ENCODE measurements at regions not wholly inside any gene's neighbourhood (a gene's known extent, or its start where the extent isn't known, plus 50 kb on each side); places are given as distances from the start of the nearest gene placed in this dataset.

DNA sequence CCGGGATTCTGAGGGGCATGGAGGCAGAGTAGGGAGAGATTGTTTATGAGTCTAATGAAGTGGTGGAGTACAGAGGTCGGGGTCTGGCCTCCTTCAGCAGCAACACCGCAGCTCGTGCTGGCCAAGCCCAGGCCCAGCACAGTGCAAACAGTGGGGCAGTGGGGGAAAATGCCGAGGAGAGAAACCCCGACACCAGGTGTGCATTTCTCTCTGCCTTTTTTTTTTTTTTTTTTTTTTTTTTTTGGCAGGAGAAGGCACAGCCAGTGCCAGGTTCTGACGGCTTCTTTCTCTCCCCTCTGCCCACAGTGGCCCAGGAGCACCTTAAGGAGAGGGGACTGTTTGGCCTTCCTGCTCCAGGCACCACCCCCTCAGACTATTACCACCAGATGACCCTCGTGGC is 219.3 kb downstream of the GLI2 start:
- no peak for TF ChIP-seq POLR2A (IDR thresholded peaks at IDR 0.05; ENCODE audit: low read depth, low read length)
- TF ChIP-seq TAF1 (IDR thresholded peaks at IDR 0.05; ENCODE audit: low read depth, low read length), result no peak
- no peak for TF ChIP-seq POU2F2 (IDR thresholded peaks at IDR 0.05; ENCODE audit: low read depth, low read length)
- TF ChIP-seq PAX5 (IDR thresholded peaks at IDR 0.05; ENCODE audit: insufficient read depth, low read length, severe bottlenecking), result no peak
- no peak for TF ChIP-seq POLR2AphosphoS5 (IDR thresholded peaks at IDR 0.05; ENCODE audit: low read depth, low read length)
- no peak for TF ChIP-seq SPI1 (IDR thresholded peaks at IDR 0.05; ENCODE audit: low read depth, low read length)
- FAIRE-seq (no peak), DNase-seq (ENCODE audit: insufficient read length, low spot score) (no peak)

GRCh38 chr2:120955427-120955826 is 219.8 kb downstream of the GLI2 start:
- DNase-seq (ENCODE audit: insufficient read length, low spot score), result no peak
- no peak for TF ChIP-seq POU2F2 (IDR thresholded peaks at IDR 0.05; ENCODE audit: low read depth, low read length)
- no peak for TF ChIP-seq SPI1 (IDR thresholded peaks at IDR 0.05; ENCODE audit: low read depth, low read length)
- no peak for TF ChIP-seq POLR2A (IDR thresholded peaks at IDR 0.05; ENCODE audit: low read depth, low read length)
- no peak for TF ChIP-seq PAX5 (IDR thresholded peaks at IDR 0.05; ENCODE audit: insufficient read depth, low read length, severe bottlenecking)
- no peak for TF ChIP-seq TAF1 (IDR thresholded peaks at IDR 0.05; ENCODE audit: low read depth, low read length)
- no peak for TF ChIP-seq POLR2AphosphoS5 (IDR thresholded peaks at IDR 0.05; ENCODE audit: low read depth, low read length)
- no peak for FAIRE-seq

GRCh38 chr2:120956486-120957156 is 221.0 kb downstream of the GLI2 start:
- TF ChIP-seq SPI1 (IDR thresholded peaks at IDR 0.05; ENCODE audit: low read depth, low read length), result no peak
- TF ChIP-seq PAX5 (IDR thresholded peaks at IDR 0.05; ENCODE audit: insufficient read depth, low read length, severe bottlenecking), result no peak
- no peak for TF ChIP-seq POLR2A (IDR thresholded peaks at IDR 0.05; ENCODE audit: low read depth, low read length)
- TF ChIP-seq POLR2AphosphoS5 (IDR thresholded peaks at IDR 0.05; ENCODE audit: low read depth, low read length), result no peak
- no peak for TF ChIP-seq POU2F2 (IDR thresholded peaks at IDR 0.05; ENCODE audit: low read depth, low read length)
- no peak for TF ChIP-seq TAF1 (IDR thresholded peaks at IDR 0.05; ENCODE audit: low read depth, low read length)
- FAIRE-seq (no peak), DNase-seq (ENCODE audit: insufficient read length, low spot score) (no peak)

GRCh38 chr2:120957905-120958304 is 222.2 kb downstream of the GLI2 start:
- TF ChIP-seq PAX5 (IDR thresholded peaks at IDR 0.05; ENCODE audit: insufficient read depth, low read length, severe bottlenecking), result no peak
- TF ChIP-seq TAF1 (IDR thresholded peaks at IDR 0.05; ENCODE audit: low read depth, low read length), result no peak
- TF ChIP-seq POU2F2 (IDR thresholded peaks at IDR 0.05; ENCODE audit: low read depth, low read length), result no peak
- no peak for TF ChIP-seq POLR2AphosphoS5 (IDR thresholded peaks at IDR 0.05; ENCODE audit: low read depth, low read length)
- TF ChIP-seq SPI1 (IDR thresholded peaks at IDR 0.05; ENCODE audit: low read depth, low read length), result no peak
- TF ChIP-seq POLR2A (IDR thresholded peaks at IDR 0.05; ENCODE audit: low read depth, low read length), result no peak
- FAIRE-seq (no peak), DNase-seq (ENCODE audit: insufficient read length, low spot score) (no peak)

DNA sequence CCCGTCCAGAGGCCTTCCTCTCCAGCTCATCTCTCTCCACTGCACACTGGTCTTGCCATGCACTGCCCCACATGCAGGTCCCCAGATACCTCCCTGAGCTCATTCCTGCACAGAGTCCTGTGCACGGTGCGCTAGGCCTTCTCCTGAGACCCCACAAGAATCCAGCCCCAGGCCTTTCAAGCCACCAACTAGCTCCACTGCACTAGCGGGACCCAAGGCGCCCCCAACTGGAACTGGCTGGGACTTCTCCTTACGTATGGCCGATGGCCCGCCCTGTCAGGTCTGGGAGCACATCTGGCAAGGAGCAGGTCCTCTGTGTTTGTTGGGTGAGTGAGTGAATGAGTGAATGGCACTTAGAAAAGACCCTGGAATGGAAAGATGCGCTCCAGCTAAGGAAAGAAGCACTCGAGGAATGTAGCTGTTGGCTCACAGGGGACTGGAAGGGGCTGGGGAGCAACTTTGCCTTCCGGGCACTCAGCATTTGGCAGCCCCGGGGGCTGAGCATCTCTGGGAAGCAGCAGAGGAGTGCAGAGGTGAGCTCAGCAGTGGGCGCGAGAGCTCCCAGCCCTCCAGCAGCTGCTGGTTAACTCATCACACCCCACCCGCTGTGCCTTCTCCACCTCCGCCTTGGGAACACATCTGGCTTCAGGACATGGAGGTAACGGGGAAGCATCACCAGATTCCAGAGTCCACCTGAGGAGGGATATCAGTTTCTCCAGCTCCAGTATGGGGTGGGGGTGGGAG is 223.1 kb downstream of the GLI2 start:
- FAIRE-seq (no peak), DNase-seq (ENCODE audit: insufficient read length, low spot score) (no peak)
- TF ChIP-seq PAX5 (IDR thresholded peaks at IDR 0.05; ENCODE audit: insufficient read depth, low read length, severe bottlenecking) (no peak), TAF1 (IDR thresholded peaks at IDR 0.05; ENCODE audit: low read depth, low read length) (no peak), SPI1 (IDR thresholded peaks at IDR 0.05; ENCODE audit: low read depth, low read length) (no peak), POLR2A (IDR thresholded peaks at IDR 0.05; ENCODE audit: low read depth, low read length) (no peak), POU2F2 (IDR thresholded peaks at IDR 0.05; ENCODE audit: low read depth, low read length) (no peak), POLR2AphosphoS5 (IDR thresholded peaks at IDR 0.05; ENCODE audit: low read depth, low read length) (no peak)

DNA sequence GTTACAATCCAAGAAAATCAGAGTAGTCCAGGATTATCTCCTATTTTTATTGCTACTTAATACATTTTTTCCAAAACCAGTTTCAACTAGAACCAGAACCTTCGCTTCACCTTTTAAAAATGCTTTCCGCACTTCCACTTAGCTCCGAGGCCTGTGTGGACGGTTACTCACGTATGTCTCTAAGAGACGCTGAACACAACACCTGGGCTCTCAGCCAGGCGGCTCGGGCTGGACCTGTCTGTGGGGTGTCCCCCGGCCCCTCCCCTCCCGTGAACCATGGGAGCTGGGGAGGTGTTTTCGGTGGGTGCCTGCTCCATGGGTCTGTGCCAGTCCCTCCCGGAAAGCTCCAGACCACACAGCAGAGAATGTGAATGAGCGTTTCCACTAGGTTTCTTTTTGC is 223.8 kb downstream of the GLI2 start:
- FAIRE-seq, result no peak
- DNase-seq (ENCODE audit: insufficient read length, low spot score), result no peak
- TF ChIP-seq POLR2AphosphoS5 (IDR thresholded peaks at IDR 0.05; ENCODE audit: low read depth, low read length) (no peak), POU2F2 (IDR thresholded peaks at IDR 0.05; ENCODE audit: low read depth, low read length) (no peak), POLR2A (IDR thresholded peaks at IDR 0.05; ENCODE audit: low read depth, low read length) (no peak), SPI1 (IDR thresholded peaks at IDR 0.05; ENCODE audit: low read depth, low read length) (no peak), TAF1 (IDR thresholded peaks at IDR 0.05; ENCODE audit: low read depth, low read length) (no peak), PAX5 (IDR thresholded peaks at IDR 0.05; ENCODE audit: insufficient read depth, low read length, severe bottlenecking) (no peak)

DNA sequence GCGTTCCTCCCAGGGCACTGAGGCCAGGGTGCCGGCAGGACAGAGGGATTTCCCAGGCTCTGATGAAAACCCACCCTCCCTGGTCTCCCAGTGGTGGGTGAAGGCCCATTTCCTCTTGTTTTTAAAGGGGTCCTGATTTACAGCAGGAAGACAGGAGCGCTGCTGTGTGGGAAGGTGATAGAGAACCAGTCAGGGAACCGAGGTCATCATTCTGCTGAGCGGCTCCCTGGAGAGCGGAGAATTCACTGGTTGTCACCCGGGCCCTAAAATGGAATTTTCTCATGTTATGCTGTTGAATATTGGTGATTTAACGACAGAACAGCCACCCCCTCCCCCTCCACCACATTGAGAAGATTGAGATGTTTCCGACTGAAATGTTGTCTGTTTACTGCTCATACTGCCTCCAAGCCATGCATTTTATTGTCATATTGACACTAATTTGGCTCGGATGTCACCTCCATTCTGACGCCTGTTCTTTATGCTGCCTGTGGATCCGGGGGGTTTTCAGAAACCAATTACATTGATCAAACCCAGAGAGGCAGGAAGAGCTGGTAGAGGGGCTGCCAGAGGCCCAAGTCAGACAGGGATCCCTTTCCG is 225.2 kb downstream of the GLI2 start:
- no peak for TF ChIP-seq POLR2A (IDR thresholded peaks at IDR 0.05; ENCODE audit: low read depth, low read length)
- no peak for TF ChIP-seq TAF1 (IDR thresholded peaks at IDR 0.05; ENCODE audit: low read depth, low read length)
- no peak for TF ChIP-seq POU2F2 (IDR thresholded peaks at IDR 0.05; ENCODE audit: low read depth, low read length)
- no peak for TF ChIP-seq PAX5 (IDR thresholded peaks at IDR 0.05; ENCODE audit: insufficient read depth, low read length, severe bottlenecking)
- TF ChIP-seq SPI1 (IDR thresholded peaks at IDR 0.05; ENCODE audit: low read depth, low read length), result no peak
- no peak for TF ChIP-seq POLR2AphosphoS5 (IDR thresholded peaks at IDR 0.05; ENCODE audit: low read depth, low read length)
- FAIRE-seq (no peak), DNase-seq (ENCODE audit: insufficient read length, low spot score) (no peak)

- no peak for TF ChIP-seq PAX5 (IDR thresholded peaks at IDR 0.05; ENCODE audit: insufficient read depth, low read length, severe bottlenecking)
- no peak for TF ChIP-seq SPI1 (IDR thresholded peaks at IDR 0.05; ENCODE audit: low read depth, low read length)
- TF ChIP-seq POU2F2 (IDR thresholded peaks at IDR 0.05; ENCODE audit: low read depth, low read length), result no peak
- TF ChIP-seq TAF1 (IDR thresholded peaks at IDR 0.05; ENCODE audit: low read depth, low read length), result no peak
- no peak for TF ChIP-seq POLR2A (IDR thresholded peaks at IDR 0.05; ENCODE audit: low read depth, low read length)
- no peak for TF ChIP-seq POLR2AphosphoS5 (IDR thresholded peaks at IDR 0.05; ENCODE audit: low read depth, low read length)
- DNase-seq (ENCODE audit: insufficient read length, low spot score) (no peak), FAIRE-seq (no peak)
These were observed 225.7 kb downstream of the GLI2 start for GRCh38 chr2:120961396-120961795.
